SIG-M5 treated with dmso at 0.1 percent for 504 hours (cell line): ENCODE measurements at regions not wholly inside any gene's neighbourhood (a gene's known extent, or its start where the extent isn't known, plus 50 kb on each side); places are given as distances from the start of the nearest gene placed in this dataset.

Source experiments
- DNase-seq: peaks from one replicate; lab custom pipeline; 2025; ENCODE audit not compliant: unreplicated experiment; lab: John Stamatoyannopoulos, UW

DNA sequence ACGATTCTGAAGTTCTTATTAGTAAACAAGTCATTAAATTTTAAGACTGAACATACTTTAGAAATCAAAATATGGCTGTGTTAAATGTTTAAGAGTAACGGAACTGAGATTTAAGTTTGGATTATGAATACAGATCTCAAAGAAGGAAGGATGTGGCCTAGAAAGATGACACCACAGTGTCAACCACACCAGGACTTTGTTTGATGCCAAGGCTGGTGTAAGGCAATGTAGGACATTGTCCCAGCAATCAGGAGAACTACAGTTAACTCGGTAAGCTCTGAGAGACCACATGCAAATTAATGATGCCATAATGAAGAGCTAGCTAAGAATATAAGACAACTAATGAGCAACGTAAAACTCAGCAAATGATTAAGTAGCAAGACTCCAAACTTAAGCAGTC is 932.9 kb downstream of the ADGRL2 start:
- no peak for DNase-seq

DNA sequence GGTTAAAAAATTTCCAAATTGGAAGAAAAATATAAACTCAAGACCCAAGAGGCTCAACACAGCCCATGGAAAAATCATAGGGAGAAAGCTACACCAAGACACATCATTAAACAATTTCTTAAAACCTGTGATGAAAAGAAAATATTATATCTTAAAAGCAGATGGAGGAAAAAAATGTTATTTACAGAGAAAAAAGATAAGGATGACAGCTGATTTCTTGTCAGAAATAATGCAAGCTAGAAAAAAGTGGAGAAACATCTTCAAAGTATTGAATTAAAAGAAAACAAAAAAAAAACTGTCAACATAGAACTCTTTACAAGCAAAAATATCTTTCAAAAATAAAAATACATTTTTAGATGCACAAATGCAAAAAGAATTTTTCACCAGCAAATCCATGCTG is 930.5 kb downstream of the ADGRL2 start:
- no peak for DNase-seq

DNA sequence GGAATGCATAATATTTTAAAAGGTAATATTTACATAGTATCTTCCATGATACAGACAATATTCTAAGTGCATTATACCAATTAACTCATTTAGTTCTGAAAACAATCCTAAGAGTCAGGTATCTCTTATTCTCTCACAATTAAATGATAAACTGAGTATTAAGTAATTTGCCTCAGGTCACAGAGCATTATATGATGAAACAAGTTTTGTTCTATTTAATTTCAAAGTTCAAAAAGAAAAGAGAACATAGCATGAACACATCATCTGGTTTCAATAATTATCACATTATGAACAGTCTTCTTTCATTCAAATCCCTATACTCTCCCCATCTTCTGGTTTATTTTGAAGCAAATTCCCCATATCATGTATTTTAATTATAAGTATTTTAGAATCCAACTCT is 927.5 kb downstream of the ADGRL2 start:
- DNase-seq, result no peak

DNA sequence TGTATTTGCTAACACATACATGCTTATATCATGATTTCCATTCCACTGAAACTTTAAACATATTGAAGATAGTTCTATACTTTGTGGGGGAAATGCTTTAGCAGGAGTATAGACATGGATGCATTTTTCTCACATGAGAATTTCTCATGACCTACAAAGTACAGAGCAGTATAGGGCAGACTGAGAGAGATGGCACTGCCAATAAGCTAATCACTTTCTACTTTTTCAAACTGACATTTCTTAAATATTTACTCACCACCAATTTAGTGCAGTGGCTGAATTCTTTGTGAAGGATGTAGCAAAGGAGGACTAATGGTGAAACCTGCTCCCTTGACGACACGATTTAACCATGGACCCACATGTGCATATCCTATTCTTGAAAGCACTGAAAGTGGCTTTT is 923.5 kb downstream of the ADGRL2 start:
- DNase-seq, result no peak

DNA sequence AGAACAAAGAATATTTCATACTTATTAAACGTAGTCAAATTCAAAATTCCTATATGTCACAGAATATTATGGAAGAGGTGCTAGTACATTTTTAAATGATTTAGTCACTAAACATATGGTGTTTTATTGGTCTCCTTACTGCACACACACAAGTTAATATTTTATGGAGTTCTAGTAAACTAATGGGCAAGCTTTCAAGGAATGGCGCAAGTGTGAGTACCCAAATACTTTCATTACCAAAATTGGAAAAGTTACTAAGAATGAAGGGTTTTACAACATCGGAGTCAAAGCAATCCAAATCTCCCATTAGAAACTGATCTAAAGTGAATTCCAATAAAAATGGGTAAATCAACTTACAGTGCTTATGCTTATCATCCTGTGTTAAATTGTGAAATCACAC is 921.9 kb downstream of the ADGRL2 start:
- no peak for DNase-seq

DNA sequence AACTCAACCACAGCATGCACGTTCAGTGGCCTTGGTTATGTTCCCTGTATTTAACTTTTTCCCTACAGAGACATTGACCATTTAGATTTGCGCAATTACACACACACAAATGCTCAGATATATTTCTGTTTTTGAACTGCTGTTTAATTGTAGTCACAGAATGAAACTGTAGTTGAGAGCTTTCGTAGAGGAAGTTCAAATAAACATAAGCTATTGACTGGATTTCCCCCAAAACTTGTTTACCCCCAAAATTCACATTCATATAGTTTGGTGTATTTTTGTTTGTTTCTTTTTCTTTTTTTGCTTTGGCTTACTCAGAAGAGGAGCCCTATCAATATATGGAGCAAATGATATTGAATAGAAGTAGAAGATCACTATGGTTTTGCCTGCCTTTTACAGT is 921.0 kb downstream of the ADGRL2 start:
- DNase-seq, result no peak

DNA sequence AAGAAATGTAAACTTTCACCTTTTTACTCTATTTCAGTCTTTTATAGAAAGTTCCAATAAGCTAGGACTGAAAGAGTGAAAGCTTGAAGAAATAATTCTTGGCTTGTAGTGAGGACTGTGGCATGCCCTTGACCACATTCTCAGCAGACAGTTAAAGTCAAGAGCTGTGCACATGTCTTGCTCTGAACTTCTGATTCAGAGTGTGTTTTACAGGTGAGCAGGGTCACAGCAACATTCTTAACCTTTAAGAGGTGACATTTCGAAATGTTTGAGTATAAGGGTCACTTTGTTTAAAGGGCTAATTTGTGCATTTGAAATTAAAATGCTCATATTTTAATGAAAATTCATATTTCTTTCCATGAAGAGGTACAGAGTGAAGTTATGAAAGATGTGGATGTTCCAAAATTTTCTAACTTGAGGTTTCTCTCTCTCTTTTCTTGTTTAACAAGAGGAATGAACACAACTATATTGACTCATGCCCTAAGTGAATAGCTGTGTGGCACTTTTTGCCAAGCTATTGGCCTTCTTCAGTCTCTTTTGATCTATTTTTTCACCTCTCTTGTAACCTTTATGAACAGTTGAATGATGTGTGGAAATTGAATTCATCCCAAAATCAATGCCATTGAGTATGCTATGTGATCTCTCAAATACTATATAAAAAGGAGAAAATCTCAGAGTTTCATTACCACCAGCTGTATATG is 918.1 kb downstream of the ADGRL2 start:
- no peak for DNase-seq

DNA sequence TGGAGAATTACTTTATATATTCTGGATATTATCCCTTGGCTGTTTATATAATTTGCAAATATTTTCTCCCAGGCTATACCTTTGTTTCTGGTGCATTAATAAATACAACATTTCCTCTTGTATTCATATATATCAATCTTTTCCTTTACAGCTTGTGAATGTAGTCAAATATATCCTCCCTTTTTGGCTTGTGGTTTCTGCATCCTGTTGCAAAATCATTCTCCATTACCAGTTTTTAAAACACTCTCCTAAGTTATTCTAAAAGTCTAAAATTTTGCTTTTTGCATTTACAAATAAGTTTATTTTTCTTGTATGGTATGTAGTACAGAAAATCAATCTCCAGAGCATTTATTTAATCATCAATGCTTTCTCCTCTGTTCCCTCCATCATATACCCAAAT is 909.4 kb downstream of the ADGRL2 start:
- no peak for DNase-seq

DNA sequence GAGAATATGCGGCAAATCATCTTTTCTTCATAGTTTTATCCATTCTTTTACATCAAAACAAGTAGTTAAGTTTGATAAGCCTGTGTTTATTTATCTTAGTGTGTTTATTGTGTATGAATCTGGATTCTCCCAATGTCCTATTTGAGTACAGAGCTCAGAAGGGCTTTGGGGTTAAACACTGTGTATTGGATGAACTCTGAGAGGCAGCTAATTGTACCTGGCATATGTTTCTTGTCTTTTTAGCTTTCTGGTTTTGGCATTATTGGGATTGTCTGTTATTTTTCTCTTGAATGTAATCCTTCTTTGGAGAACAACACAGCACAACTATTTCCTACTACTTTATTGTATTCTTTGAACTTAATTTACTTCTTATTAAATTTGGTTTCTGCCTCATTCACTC is 906.9 kb downstream of the ADGRL2 start:
- no peak for DNase-seq

DNA sequence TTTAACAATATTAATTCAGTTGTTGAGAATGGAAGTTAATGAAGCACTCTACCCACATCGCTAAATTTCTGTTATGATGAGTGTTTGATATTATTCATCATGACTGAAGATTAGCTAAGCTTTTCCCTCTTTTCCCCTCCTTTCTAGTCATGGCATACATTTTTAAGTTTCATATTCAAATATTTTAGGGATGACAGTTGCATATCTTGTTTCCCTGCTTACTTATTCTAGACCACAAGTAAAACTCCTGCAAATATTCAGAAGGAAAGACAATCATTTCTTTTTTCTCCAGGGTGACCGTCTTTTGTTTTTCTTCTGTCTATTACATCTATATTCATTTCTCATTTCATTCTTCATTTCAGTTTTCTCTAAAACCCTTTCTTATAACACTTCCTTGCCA is 906.0 kb downstream of the ADGRL2 start:
- DNase-seq, result no peak

DNA sequence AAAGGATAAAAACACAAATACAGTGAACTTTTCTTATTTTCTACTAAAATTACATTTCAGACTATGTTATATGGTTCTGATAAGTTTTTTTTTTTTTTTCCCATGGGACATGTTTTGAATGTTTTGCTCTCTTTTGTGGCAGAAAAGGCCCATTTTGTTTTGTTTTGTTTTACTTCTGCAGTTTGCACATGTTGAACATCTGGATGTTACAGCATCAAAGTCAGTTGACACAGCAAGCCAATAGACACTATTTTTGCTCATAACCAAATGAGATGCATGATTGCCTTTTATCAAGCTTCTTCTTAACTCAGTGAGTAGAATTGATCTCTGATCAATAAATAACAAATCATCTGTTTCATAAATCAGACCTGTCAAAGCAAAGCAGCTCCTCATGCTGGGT is 904.2 kb downstream of the ADGRL2 start:
- no peak for DNase-seq

DNA sequence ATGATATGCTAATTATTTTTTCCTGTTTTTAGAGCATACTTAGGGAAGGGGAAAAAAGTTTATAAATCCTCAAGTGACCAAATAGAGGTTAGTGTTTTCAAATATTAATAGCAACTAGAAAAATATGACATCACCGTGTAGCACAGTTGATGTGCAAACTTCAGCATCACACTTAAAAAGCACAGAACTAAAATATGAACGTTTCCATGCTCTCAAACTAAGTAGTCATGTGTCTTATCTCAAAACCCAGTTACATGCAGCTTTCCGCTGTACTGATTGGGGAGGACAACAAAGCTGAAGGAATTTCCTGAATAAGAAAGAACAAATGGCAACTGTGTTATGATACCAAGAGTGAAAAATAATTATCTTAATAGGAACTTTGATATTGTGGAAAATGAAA is 903.7 kb downstream of the ADGRL2 start:
- DNase-seq, result no peak

DNA sequence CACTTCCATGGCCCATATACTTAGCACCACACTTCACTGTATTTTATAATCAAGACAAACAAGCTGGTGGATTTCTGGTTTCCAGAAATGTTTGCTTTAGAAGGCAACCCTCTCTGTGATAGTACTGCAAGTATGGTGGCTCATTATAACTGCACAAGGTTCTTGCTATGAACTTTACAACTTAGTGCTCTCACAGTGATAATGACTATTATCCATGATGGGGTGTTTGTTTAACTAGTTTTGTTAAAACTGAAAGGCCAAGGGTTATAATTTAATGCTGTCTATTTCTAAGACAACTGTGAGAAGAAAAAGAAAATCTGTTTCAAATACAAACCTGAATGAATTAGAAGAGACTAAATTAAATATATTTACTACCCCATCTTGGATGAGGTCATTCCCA is 903.2 kb downstream of the ADGRL2 start:
- DNase-seq, result no peak

DNA sequence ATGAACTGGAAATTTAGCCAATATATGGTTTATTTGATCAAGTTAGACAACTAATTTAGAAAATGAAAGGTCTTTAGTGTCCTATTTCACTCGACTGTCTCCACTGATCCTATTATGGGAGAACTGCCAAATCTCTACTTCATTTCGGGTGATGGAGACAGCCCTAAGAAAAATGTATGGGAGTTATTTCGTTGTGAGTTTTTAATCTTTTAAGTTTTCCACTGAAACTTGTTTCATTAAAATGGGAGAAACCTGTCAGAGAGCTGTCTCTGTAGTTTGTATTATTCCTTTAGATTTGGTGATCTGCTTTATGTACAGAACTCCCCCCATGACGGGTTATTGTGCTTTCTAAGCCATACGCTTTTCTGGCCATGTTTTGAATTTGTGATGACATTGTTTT is 899.7 kb downstream of the ADGRL2 start:
- DNase-seq, result no peak

DNA sequence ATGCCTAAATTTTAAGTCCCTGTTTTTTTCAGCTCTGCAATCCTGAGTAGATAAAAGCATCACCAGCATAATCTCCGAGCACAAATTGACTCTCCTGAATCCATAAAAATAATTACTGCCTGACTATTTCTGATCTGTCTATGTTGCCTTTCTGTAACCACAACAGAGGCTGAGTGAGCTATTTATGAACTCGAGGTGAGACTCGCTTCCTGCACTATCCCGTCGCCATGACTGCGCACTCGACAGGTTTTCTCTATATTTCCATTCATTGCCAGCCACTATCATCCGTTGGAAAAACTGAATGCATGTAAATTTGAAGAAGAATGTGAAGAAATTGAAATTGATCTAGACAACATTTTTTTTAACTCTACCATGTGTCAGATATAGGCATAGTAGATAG is 897.2 kb downstream of the ADGRL2 start:
- no peak for DNase-seq

DNA sequence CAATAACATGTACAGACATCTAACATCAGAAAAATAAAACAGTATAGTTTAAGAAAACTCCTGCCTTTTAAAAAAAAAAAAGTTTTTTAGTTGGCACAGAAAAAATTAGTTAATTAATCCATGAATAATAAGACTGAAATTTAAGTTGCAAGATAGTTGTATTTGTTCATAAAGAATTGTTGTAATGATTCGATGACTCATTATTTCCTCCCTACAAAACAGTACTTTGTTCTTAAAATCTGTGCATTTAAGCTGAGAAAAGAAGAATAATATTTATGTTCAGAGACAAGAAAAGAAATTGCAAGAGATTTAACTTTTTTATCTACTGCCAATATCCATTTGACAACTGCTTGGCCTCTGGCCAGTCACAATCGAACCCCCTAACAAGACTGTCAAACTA is 894.7 kb downstream of the ADGRL2 start:
- DNase-seq, result no peak

DNA sequence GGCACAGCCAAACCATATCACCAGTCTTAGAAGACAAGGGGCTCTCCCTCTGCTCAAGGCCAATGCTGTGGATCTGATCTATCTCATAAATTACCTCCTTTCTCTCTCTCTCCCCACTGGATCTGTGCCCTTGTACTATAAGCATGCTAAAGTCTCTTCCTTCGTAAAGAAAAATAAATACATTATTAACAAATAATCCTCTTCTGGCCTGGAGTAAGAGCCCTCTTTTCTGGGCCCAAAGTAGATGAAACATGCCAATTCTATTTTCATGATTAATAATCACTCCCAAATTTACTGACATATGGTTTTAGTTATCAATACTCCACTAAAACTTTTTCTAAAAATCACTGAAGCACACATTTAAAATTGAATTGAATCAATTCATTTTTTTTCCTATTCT is 889.7 kb downstream of the ADGRL2 start:
- no peak for DNase-seq

DNA sequence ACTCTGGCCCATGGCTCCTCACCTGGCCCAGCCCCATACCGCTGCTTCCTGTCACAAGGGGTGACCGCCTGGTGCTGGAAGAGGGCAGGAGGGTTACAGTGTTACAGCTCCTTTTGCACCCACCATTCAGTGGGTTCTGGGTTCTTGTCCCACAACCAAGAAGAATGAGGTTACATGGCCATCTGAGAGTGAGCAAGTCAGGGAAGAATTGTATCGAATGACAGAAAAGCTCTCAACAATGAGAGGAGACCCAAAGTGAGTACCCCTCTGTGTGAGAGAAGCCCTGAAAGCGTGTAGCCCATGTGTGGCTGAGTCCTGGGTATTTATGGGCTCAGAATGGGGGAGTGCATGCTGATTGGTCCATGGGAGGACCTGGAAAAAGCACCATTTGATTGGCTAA is 888.5 kb downstream of the ADGRL2 start:
- DNase-seq, result no peak

DNA sequence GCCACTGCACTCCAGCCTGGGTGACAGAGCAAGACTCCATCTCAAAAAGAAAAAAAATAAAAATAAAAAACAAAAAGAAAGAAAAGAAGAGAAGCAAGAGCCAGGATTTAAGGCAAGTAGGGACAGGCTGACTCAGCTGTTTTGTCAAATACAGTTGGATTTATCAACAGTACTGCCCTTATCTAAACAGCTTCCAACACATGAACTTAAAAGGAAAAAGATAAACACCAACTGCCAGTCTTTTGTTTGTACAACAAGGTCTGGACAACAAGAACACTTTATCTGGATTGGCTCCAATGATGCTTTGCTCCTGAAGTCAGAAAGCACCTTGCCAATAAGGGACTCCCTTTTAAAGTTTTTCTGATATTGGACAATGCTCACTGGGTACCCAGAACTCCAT is 886.0 kb downstream of the ADGRL2 start:
- DNase-seq, result no peak

DNA sequence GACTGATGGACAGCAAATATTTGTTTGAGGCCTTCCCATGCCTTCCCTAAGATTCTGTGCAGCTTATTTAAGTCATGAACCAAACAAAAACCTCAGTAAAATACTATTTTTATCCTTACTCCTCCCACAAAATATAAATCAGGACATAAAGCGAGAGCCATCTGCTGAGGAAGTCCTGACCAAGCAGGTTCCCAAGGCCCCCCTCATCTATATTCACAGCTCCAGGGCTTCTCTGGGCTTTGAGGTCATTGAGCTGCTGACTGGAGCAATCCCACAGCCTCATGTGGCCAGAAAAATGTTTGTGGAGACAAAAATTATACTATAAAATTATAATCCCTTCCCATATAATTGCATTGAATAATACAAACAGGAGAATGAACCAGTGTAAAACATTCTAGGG is 846.2 kb downstream of the ADGRL2 start:
- DNase-seq, result no peak

DNA sequence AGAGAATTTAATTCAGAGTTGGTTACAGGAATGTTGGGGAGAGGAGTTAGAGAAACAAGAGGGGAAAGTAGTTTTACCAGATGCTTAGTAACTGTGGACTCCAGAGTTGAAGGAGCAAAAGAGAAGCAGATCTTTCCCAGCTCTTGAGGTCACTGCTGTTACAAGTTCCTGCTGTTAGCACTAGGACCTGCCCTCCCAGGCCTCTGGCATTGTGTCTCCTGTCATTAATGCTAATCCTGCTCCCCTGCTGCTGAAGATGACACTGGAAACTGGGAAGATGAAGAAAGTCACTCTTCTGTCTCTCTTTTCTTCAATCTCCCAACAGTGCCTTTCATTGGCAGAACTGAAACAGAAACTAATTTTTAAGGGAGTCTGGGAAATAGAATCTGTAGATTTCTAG is 845.6 kb downstream of the ADGRL2 start:
- no peak for DNase-seq

DNA sequence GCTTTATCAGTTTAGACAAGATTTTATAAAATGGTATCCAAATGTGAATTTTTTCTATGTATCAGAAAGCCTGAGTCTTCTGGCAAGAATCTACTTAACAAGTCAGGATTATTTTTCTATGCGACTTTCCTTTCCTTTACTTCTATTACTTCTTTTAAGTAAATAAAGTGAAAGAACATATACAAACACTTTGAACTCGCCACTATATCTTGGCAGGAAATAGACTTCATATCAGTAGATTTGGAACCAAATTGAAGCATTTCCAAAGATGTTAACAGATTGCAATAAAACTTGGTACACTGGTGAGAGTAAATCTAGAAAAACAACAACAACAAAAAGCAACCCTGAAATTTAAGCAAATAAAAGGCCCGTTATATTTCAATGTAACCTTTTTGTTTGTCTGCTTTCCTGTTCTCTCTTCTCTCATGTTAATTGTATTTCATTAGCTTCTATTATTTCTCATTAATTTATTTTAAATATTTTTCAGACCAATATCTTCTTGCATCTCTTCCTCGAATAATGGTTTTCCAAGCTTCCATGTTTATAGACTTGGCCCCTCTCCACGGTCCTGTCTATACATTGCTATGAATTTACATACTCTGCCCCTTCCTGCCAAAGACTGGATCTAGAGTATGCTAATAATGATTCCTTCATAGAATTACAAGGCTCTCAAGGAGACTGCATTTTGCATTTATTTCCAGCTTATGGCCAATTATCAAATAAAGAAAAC is 843.6 kb downstream of the ADGRL2 start:
- no peak for DNase-seq

DNA sequence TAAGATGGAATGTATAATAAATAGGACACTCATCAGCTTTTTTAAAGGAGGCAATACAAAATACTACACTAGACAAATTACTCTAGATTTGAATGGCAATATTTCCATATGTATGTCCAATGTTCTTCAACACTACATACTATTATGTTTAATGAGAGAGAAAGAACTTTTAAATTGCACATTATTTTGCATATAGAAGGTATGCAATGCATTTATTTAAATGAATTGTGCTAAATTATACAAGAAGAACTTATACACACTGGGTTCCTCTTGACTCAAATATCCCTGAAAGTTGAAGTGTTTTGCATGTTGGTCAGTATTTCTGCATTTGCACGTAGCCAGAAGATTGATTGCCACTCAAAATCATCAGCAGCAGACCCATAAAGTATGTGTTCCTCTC is 839.6 kb downstream of the ADGRL2 start:
- no peak for DNase-seq
